Neuronal stem cell (in vitro differentiated cells): ENCODE measurements at regions not wholly inside any gene's neighbourhood (a gene's known extent, or its start where the extent isn't known, plus 50 kb on each side); places are given as distances from the start of the nearest gene placed in this dataset.

Source experiments
- DNase-seq: peaks from one replicate; pipeline ENCODE4 v3.0.0-alpha.2; 2013; ENCODE audit warnings: low spot score
- H2AFZ ChIP-seq: one replicate; pipeline ENCODE4 v1.6.1; 2013; ENCODE audit warnings: mild to moderate bottlenecking, low read length, inconsistent platforms
- H2AK5ac ChIP-seq: 2 replicates; pipeline ENCODE4 v1.6.1; 2013; ENCODE audit warnings: low read depth, mild to moderate bottlenecking, inconsistent platforms, low read length, moderate library complexity, mixed read lengths
- H2BK120ac ChIP-seq: 2 replicates; pipeline ENCODE4 v1.6.1; 2013; ENCODE audit warnings: low read depth, mild to moderate bottlenecking, inconsistent platforms, low read length, moderate library complexity, mixed read lengths
- H2BK12ac ChIP-seq: one replicate; pipeline ENCODE4 v1.6.1; 2013; ENCODE audit warnings: low read length, inconsistent platforms
- H2BK15ac ChIP-seq: 2 replicates; pipeline ENCODE4 v1.6.1; 2013; ENCODE audit warnings: mild to moderate bottlenecking, low read length, inconsistent platforms, mixed read lengths
- H2BK5ac ChIP-seq: one replicate; pipeline ENCODE4 v1.6.1; 2013; ENCODE audit warnings: inconsistent platforms, mild to moderate bottlenecking, low read length, moderate library complexity
- H3K14ac ChIP-seq: one replicate; pipeline ENCODE4 v1.6.1; 2013; ENCODE audit warnings: low read length, inconsistent platforms
- H3K18ac ChIP-seq: 2 replicates; pipeline ENCODE4 v1.6.1; 2013; ENCODE audit warnings: low read length, inconsistent platforms
- H3K23ac ChIP-seq: 2 replicates; pipeline ENCODE4 v1.6.1; 2013; ENCODE audit warnings: low read depth, mild to moderate bottlenecking, mixed read lengths, low read length, inconsistent platforms; ENCODE audit not compliant: poor library complexity
- H3K27ac ChIP-seq: replicated peaks from 3 replicates; pipeline ENCODE4 v1.5.1; 2013; ENCODE audit warnings: low read length, inconsistent platforms
- H3K27me3 ChIP-seq, 3 experiments: 2 replicates each; pipeline ENCODE4 v1.6.1; 2013; ENCODE audit warnings: low read length in 3 of 3, mild to moderate bottlenecking in 2 of 3, inconsistent platforms in 1 of 3, low read depth in 1 of 3, mixed read lengths in 1 of 3, moderate library complexity in 1 of 3; ENCODE audit not compliant: control insufficient read depth in 3 of 3, insufficient read depth in 3 of 3
- H3K36me3 ChIP-seq, 2 donors: replicated peaks in 1 of 2; 2 replicates each; pipeline ENCODE4 v1.6.1; 2013; ENCODE audit warnings: low read length in 2 of 2; ENCODE audit not compliant: control insufficient read depth in 2 of 2, insufficient read depth in 2 of 2
- H3K4ac ChIP-seq: 2 replicates; pipeline ENCODE4 v1.6.1; 2013; ENCODE audit warnings: inconsistent platforms, mild to moderate bottlenecking, low read length, moderate library complexity
- H3K4me1 ChIP-seq, 2 donors: 1 replicate in 1 of 2; 2 replicates in 1 of 2; pipeline ENCODE4 v1.6.1; 2013; ENCODE audit warnings: low read length in 2 of 2, low read depth in 1 of 2; ENCODE audit not compliant: control insufficient read depth in 2 of 2, insufficient read depth in 1 of 2
- H3K4me2 ChIP-seq: one replicate; pipeline ENCODE4 v1.6.1; 2013; ENCODE audit warnings: mild to moderate bottlenecking, low read length, inconsistent platforms; ENCODE audit not compliant: insufficient read depth, poor library complexity, severe bottlenecking
- H3K4me3 ChIP-seq, 2 donors: 2 replicates each; pipeline ENCODE4 v1.5.1; 2013; ENCODE audit warnings: low read length in 2 of 2, mild to moderate bottlenecking in 2 of 2, inconsistent platforms in 1 of 2, moderate library complexity in 1 of 2
- H3K79me1 ChIP-seq: one replicate; pipeline ENCODE4 v1.6.1; 2013; ENCODE audit warnings: low read depth, mild to moderate bottlenecking, inconsistent platforms, low read length, moderate library complexity
- H3K9ac ChIP-seq: one replicate; pipeline ENCODE4 v1.6.1; 2013; ENCODE audit warnings: mild to moderate bottlenecking, low read depth, low read length, inconsistent platforms; ENCODE audit not compliant: poor library complexity
- H3K9me3 ChIP-seq, 2 donors: replicated peaks in 1 of 2; 2 replicates each; pipeline versions ENCODE3 to v1.6.1; 2013; ENCODE audit warnings: low read length in 2 of 2, mild to moderate bottlenecking in 2 of 2, inconsistent platforms in 1 of 2, low read depth in 1 of 2, mixed read lengths in 1 of 2, moderate library complexity in 1 of 2; ENCODE audit not compliant: control insufficient read depth in 2 of 2, insufficient read depth in 1 of 2
- H4K8ac ChIP-seq: one replicate; pipeline ENCODE4 v1.6.1; 2013; ENCODE audit warnings: low read depth, mild to moderate bottlenecking, inconsistent platforms, low read length, moderate library complexity
- H4K91ac ChIP-seq: one replicate; pipeline ENCODE4 v1.6.1; 2013; ENCODE audit warnings: low read length, low read depth, mild to moderate bottlenecking, inconsistent platforms; ENCODE audit not compliant: poor library complexity
- WGBS, 2 donors: extraction: QIAGEN DNeasy Blood & Tissue Kit; methylation state at CpG; one replicate each; pipeline ENCODE4 v1.1.7; 2013; ENCODE audit warnings: missing lambda C conversion rate in 2 of 2, mixed read lengths in 1 of 2; ENCODE audit not compliant: insufficient read length in 2 of 2, insufficient replicate concordance in 1 of 2; ENCODE audit errors: extremely low coverage in 2 of 2; 5-methylcytosine and 5-hydroxymethylcytosine counted together

DNA sequence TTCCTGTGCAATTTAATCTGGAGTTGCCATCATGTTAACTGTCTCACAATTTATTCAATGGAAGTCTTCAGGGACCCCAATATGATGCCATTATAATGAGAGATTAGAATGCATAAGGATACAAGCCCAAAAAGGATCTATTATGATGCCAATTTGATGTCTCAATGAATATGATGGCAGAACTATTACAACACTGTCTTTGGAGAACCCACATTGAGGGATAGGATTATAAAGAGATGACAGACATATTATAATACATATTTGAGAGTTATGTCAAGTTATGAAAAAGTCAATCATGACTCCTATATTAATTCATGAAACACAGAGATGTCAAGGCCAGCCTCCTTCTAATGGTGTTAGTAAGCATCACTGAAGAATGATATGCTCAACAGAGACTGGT is 1358.4 kb downstream of the PCDH19 start:
- no peak overlapping the region for H2AFZ ChIP-seq
- H3K27ac ChIP-seq: no peak overlapping the region
- H3K18ac ChIP-seq: no peak overlapping the region
- H2BK120ac ChIP-seq: no peak overlapping the region
- no peak for DNase-seq
- H2BK5ac ChIP-seq: no peak overlapping the region
- H4K91ac ChIP-seq: no peak overlapping the region
- H3K4me3 ChIP-seq: no peak overlapping the region
- H3K4me2 ChIP-seq: no peak overlapping the region
- no peak overlapping the region for H4K8ac ChIP-seq
- H3K9me3 ChIP-seq: no peaks in the 10 kb centered on the region
- H2BK15ac ChIP-seq: no peak overlapping the region
- no peaks in the 10 kb centered on the region for H3K79me1 ChIP-seq
- no peak overlapping the region for H3K9ac ChIP-seq
- H3K23ac ChIP-seq: no peak overlapping the region
- H3K4ac ChIP-seq: no peak overlapping the region
- no peak overlapping the region for H2BK12ac ChIP-seq
- H3K4me1 ChIP-seq: no peaks in the 10 kb centered on the region
- no peak overlapping the region for H3K14ac ChIP-seq
- no peaks in the 10 kb centered on the region for H3K27me3 ChIP-seq
- H2AK5ac ChIP-seq: no peak overlapping the region
- no peaks in the 10 kb centered on the region for H3K36me3 ChIP-seq

DNA sequence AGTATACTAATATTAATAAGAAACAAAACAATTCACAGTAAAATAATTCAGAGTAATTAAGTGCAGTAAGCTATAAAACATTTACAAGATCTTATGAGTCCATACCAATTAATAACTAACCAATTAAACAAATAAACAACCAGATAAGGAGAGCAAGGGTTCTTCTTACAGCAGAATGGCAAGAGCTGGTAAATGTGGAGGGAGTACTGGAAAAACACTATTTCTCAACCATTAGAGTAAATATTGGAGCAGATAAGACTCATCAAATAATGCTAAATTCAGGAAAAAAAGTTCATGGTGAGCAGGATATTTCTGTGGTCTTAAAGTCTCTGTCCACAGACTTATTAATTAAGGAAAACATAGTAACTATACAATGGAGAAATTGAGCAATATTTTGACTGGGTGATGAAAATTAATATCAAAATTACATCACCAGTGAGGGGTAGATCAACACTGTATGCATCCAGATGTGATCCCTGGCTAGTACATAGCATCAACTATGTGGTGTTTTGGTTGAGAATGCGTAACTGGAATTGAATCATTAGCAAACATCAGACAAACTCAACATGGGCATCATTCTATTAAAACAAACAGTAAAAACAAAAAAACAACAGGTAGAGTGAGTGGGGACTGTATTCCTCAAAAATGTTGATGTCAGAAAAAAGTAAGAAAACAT is 1376.7 kb downstream of the PCDH19 start:
- H4K91ac ChIP-seq: no peak overlapping the region
- no peak overlapping the region for H3K4me3 ChIP-seq
- no peaks in the 10 kb centered on the region for H3K36me3 ChIP-seq
- H3K9ac ChIP-seq: no peak overlapping the region
- no peak overlapping the region for H3K27ac ChIP-seq
- no peak overlapping the region for H4K8ac ChIP-seq
- no peak for DNase-seq
- H3K27me3 ChIP-seq: no peaks in the 10 kb centered on the region
- H2BK120ac ChIP-seq: no peak overlapping the region
- H3K79me1 ChIP-seq: no peaks in the 10 kb centered on the region
- no peaks in the 10 kb centered on the region for H3K9me3 ChIP-seq
- no peak overlapping the region for H2BK5ac ChIP-seq
- no peak overlapping the region for H3K18ac ChIP-seq
- no peak overlapping the region for H2AFZ ChIP-seq
- H3K4me2 ChIP-seq: no peak overlapping the region
- H2BK12ac ChIP-seq: no peak overlapping the region
- no peak overlapping the region for H3K23ac ChIP-seq
- no peak overlapping the region for H3K4ac ChIP-seq
- no peak overlapping the region for H3K14ac ChIP-seq
- no peak overlapping the region for H2BK15ac ChIP-seq
- WGBS, 2 donors: no CpG with 5 or more reads among the region's 1 CpG
- H3K4me1 ChIP-seq: no peaks in the 10 kb centered on the region
- no peak overlapping the region for H2AK5ac ChIP-seq

DNA sequence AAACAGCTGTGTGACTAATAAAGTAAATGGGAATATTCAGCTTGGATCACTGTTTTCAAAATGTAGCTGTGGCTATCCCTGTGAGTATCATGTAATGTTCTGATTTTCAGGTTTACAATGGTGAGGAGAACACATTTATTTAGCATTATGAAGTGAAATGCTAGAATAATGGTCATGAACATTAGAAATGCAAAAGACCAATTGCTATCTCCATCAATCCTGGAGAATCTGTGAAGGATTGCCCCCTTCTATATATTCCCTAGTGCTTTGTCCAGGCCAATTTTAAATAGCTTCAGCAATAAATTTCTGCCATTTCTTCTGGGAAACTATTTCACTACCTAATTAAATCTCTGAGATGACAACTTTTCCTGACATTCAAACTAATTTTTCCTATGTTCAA is 1399.1 kb downstream of the PCDH19 start:
- H3K9me3 ChIP-seq: no peaks in the 10 kb centered on the region
- H4K91ac ChIP-seq: no peak overlapping the region
- DNase-seq: no peak
- no peaks in the 10 kb centered on the region for H3K36me3 ChIP-seq
- H3K4me3 ChIP-seq: no peak overlapping the region
- no peak overlapping the region for H3K4me2 ChIP-seq
- no peak overlapping the region for H3K9ac ChIP-seq
- H2AK5ac ChIP-seq: no peak overlapping the region
- no peak overlapping the region for H2BK5ac ChIP-seq
- H4K8ac ChIP-seq: no peak overlapping the region
- no peak overlapping the region for H3K4ac ChIP-seq
- H3K27me3 ChIP-seq: no peaks in the 10 kb centered on the region
- no peak overlapping the region for H2BK15ac ChIP-seq
- H3K18ac ChIP-seq: no peak overlapping the region
- H3K27ac ChIP-seq: no peak overlapping the region
- no peaks in the 10 kb centered on the region for H3K4me1 ChIP-seq
- H3K23ac ChIP-seq: no peak overlapping the region
- H2BK12ac ChIP-seq: no peak overlapping the region
- no peak overlapping the region for H3K14ac ChIP-seq
- no peak overlapping the region for H2AFZ ChIP-seq
- no peak overlapping the region for H2BK120ac ChIP-seq
- no peaks in the 10 kb centered on the region for H3K79me1 ChIP-seq

DNA sequence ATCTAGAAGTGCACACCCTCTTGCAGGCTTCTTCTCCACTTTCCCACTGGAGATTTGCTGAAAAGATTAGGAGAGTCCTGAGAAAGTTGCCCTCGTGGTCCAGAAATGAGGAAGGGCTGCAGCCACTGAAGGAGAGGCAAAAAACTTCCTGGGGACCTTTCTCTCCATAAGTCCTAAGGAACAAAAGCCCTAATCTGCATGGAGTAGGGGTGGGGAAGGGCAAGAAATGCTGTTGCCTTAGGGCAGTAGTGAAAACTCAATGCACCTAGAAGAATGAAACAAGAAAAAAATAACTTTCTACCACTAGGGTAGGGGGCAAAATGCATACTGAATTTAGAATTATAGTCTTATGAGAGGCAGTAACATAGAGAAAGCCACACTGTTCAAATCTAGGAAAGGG is 1408.8 kb downstream of the PCDH19 start:
- no peak overlapping the region for H3K4me2 ChIP-seq
- H3K14ac ChIP-seq: no peak overlapping the region
- H4K91ac ChIP-seq: no peak overlapping the region
- H3K9ac ChIP-seq: no peak overlapping the region
- H2BK12ac ChIP-seq: no peak overlapping the region
- no peak overlapping the region for H2BK15ac ChIP-seq
- no peak for DNase-seq
- H3K27me3 ChIP-seq: no peaks in the 10 kb centered on the region
- H3K23ac ChIP-seq: no peak overlapping the region
- H3K4ac ChIP-seq: no peak overlapping the region
- no peaks in the 10 kb centered on the region for H3K9me3 ChIP-seq
- H3K4me3 ChIP-seq: no peak overlapping the region
- H2AK5ac ChIP-seq: no peak overlapping the region
- no peak overlapping the region for H3K18ac ChIP-seq
- no peaks in the 10 kb centered on the region for H3K4me1 ChIP-seq
- no peak overlapping the region for H2BK120ac ChIP-seq
- no CpG with 5 or more reads among the region's 1 CpG for WGBS, 2 donors
- H3K27ac ChIP-seq: no peak overlapping the region
- no peak overlapping the region for H2BK5ac ChIP-seq
- no peaks in the 10 kb centered on the region for H3K36me3 ChIP-seq
- H3K79me1 ChIP-seq: no peaks in the 10 kb centered on the region
- H4K8ac ChIP-seq: no peak overlapping the region
- H2AFZ ChIP-seq: no peak overlapping the region
